GM23248 (cell line): ENCODE measurements at regions not wholly inside any gene's neighbourhood (a gene's known extent, or its start where the extent isn't known, plus 50 kb on each side); places are given as distances from the start of the nearest gene placed in this dataset.

Source experiments
- EZH2 ChIP-seq: fragments of 200-600 bp; sonication (generic); IDR thresholded peaks from 2 replicates; pipeline ENCODE4 v1.6.1; 2018; ENCODE audit warnings: antibody characterized with exemption, mild to moderate bottlenecking; ENCODE audit not compliant: insufficient read depth, poor library complexity, severe bottlenecking
- EZH2phosphoT487 ChIP-seq: fragments of 200-600 bp; sonication (generic); IDR thresholded peaks from 2 replicates; pipeline ENCODE4 v1.6.1; 2018; ENCODE audit warnings: antibody characterized with exemption, moderate library complexity, mild to moderate bottlenecking, low read depth; ENCODE audit not compliant: insufficient read depth

GRCh38 chr4:24328711-24329110 is 255.6 kb downstream of the DHX15 start:
- TF ChIP-seq EZH2 (no peak), EZH2phosphoT487 (no peak)
